Thyroid gland (tissue), 4 donors: ENCODE measurements at regions not wholly inside any gene's neighbourhood (a gene's known extent, or its start where the extent isn't known, plus 50 kb on each side); places are given as distances from the start of the nearest gene placed in this dataset.

Experiments used
- DNase-seq, 2 donors: peaks; one replicate each; pipeline ENCODE4 v3.0.0-alpha.2; 2019
- H3K27ac ChIP-seq, 3 donors: fragments of 200-600 bp; sonication (generic); 1 replicate in 2 of 3; 2 replicates in 1 of 3; pipeline ENCODE4 v1.5.1; 2016 to 2019; ENCODE audit warnings: mild to moderate bottlenecking in 1 of 3, moderate library complexity in 1 of 3
- H3K27me3 ChIP-seq: fragments of 200-600 bp; sonication (generic); one replicate; pipeline ENCODE4 v1.5.1; 2019
- H3K36me3 ChIP-seq, 2 donors: fragments of 200-600 bp; sonication (generic); one replicate each; pipeline ENCODE4 v1.5.1; 2016 to 2019
- H3K4me1 ChIP-seq, 2 donors: fragments of 200-600 bp; sonication (generic); one replicate each; pipeline ENCODE4 v1.5.1; 2017 to 2019
- H3K4me3 ChIP-seq, 3 donors: fragments of 200-600 bp; sonication (generic); replicated peaks in 1 of 3; 1 replicate in 2 of 3; 2 replicates in 1 of 3; pipeline ENCODE4 v1.5.1; 2016; ENCODE audit warnings: mild to moderate bottlenecking in 1 of 3
- H3K9me3 ChIP-seq: fragments of 200-600 bp; sonication (generic); one replicate; pipeline ENCODE4 v1.5.1; 2017
- CTCF ChIP-seq, 6 experiments: fragments of 200-600 bp in 3 of 6; fragments of 450-650 bp in 3 of 6; sonication (generic) in 3 of 6; IDR thresholded peaks; one replicate each; pipeline ENCODE4 v1.5.1; 2016 to 2019; ENCODE audit warnings: antibody characterized with exemption in 6 of 6, mild to moderate bottlenecking in 2 of 6, inconsistent platforms in 1 of 6, moderate library complexity in 1 of 6
- POLR2A ChIP-seq, 2 donors: fragments of 450-650 bp; IDR thresholded peaks; one replicate each; pipeline ENCODE4 v1.6.1; 2017; ENCODE audit warnings: antibody characterized with exemption in 2 of 2, mild to moderate bottlenecking in 2 of 2, moderate library complexity in 1 of 2
- WGBS, 2 donors: methylation state at CpG; one replicate each; pipeline ENCODE4 v1.1.5; 2017; 5-methylcytosine and 5-hydroxymethylcytosine counted together
- intact Hi-C: fragments of 100-400 bp; cut with DNase I; formaldehyde crosslinking; loops from one replicate; pipeline ENCODE4 v1.15.1; 2023

GRCh38 chr1:56322211-56322610 is 257.2 kb downstream of the PLPP3 start:
- no peak overlapping the region for H3K27ac ChIP-seq
- no peaks in the 10 kb centered on the region for H3K9me3 ChIP-seq
- no peaks in the 10 kb centered on the region for H3K36me3 ChIP-seq
- no peak overlapping the region for H3K4me3 ChIP-seq
- no peaks in the 10 kb centered on the region for H3K27me3 ChIP-seq
- DNase-seq, result peak; percentile 34 to 51
- TF ChIP-seq POLR2A (IDR thresholded peaks at IDR 0.05) (no peak), CTCF (IDR thresholded peaks at IDR 0.05) (no peak)
- intact Hi-C loops, result no loop called here
- H3K4me1 ChIP-seq, result peaks cover 0 to 6% of the 10 kb centered on the region in 2 donors
- 54 to 72% methylated on average over 3 of the region's 3 CpGs for WGBS, 2 donors

DNA sequence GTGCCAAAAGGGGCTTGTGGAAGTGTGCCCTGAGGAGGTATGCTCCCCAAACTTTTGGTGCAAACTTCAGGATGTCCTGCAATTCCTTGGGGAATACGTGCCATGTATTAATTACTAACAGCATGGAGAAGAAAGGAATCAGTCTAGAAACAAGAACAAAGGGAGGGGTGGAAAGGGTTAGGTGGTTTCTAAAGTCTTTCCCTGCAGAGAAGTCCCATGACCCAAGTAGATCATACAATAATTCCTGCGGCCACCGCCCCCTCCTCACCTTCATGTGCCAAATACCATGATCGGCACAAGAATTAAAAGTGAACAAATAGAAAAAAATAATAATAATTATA is 258.2 kb downstream of the PLPP3 start:
- H3K9me3 ChIP-seq, result no peaks in the 10 kb centered on the region
- TF ChIP-seq CTCF (IDR thresholded peaks at IDR 0.05), result no peak
- no peak for TF ChIP-seq POLR2A (IDR thresholded peaks at IDR 0.05)
- H3K27ac ChIP-seq, result no peak overlapping the region
- 84 to 87% methylated on average over 4 of the region's 4 CpGs for WGBS, 2 donors
- no peak for DNase-seq
- H3K4me1 ChIP-seq, result peaks cover 0 to 6% of the 10 kb centered on the region in 2 donors
- no peaks in the 10 kb centered on the region for H3K36me3 ChIP-seq
- intact Hi-C loops, result no loop called here
- H3K27me3 ChIP-seq, result no peaks in the 10 kb centered on the region
- no peak overlapping the region for H3K4me3 ChIP-seq

DNA sequence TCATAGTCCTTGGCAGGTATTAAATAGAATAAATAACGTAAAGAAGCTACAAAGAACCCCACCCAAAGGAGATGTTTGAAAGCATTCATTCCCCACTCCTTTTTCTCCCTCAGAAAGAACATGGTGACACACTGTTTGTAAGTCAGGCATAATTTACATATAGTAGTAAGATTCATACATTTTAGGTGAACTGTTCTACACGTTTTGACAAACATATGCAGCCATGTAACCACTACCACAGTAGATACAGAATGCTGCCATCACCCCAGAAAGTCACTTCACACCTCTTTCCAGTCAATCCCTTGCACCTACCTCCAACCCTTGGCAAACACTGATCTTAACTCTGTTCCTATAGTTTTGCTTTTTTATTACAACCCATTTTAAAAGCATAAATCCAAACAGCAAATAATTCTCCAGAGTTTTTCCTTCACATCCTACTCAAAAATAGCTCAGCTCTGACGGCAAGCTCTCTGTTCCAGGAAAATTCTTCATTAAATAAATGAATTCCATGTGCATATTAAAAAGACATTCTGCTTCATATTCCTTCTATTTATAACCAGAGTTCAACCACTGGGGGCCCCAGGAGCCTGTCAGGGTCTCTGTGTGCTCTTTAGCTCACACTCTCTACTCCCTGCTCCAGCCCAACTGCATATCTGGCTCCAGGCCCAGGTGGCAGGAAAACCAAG is 258.8 kb downstream of the PLPP3 start:
- peak in 1 of 2 donors; percentile 24 for DNase-seq
- intact Hi-C loops, result no loop called here
- Histone ChIP-seq H3K27ac (no peak overlapping the region), H3K4me1 (peaks cover 0 to 6% of the 10 kb centered on the region in 2 donors), H3K27me3 (no peaks in the 10 kb centered on the region), H3K9me3 (no peaks in the 10 kb centered on the region), H3K4me3 (no peak overlapping the region), H3K36me3 (no peaks in the 10 kb centered on the region)
- WGBS, 2 donors, result 69 to 70% methylated on average over 3 of the region's 3 CpGs
- TF ChIP-seq POLR2A (IDR thresholded peaks at IDR 0.05), result no peak
- TF ChIP-seq CTCF (IDR thresholded peaks at IDR 0.05), result no peak

- Histone ChIP-seq H3K4me1 (peaks cover 0 to 6% of the 10 kb centered on the region in 2 donors), H3K27ac (no peak overlapping the region), H3K36me3 (no peaks in the 10 kb centered on the region), H3K9me3 (no peaks in the 10 kb centered on the region), H3K4me3 (no peak overlapping the region), H3K27me3 (no peaks in the 10 kb centered on the region)
- intact Hi-C loops, result no loop called here
- no peak for TF ChIP-seq CTCF (IDR thresholded peaks at IDR 0.05)
- TF ChIP-seq POLR2A (IDR thresholded peaks at IDR 0.05), result no peak
- WGBS, 2 donors, result 93 to 96% methylated on average over 8 of the region's 8 CpGs
- DNase-seq, result no peak
Observed at GRCh38 chr1:56317722-56318121, 261.6 kb downstream of the PLPP3 start.

GRCh38 chr1:56315293-56315942 is 263.9 kb downstream of the PLPP3 start:
- TF ChIP-seq CTCF (IDR thresholded peaks at IDR 0.05), result no peak
- no peak for TF ChIP-seq POLR2A (IDR thresholded peaks at IDR 0.05)
- Histone ChIP-seq H3K4me3 (no peak overlapping the region), H3K27ac (no peak overlapping the region), H3K9me3 (no peaks in the 10 kb centered on the region), H3K4me1 (no peaks in the 10 kb centered on the region), H3K27me3 (no peaks in the 10 kb centered on the region), H3K36me3 (no peaks in the 10 kb centered on the region)
- no peak for DNase-seq
- intact Hi-C loops, result no loop called here
- 80 to 97% methylated on average over 3 of the region's 3 CpGs for WGBS, 2 donors
